ENCODE measurements at regions not wholly inside any gene's neighbourhood (a gene's known extent, or its start where the extent isn't known, plus 50 kb on each side); places are given as distances from the start of the nearest gene placed in this dataset.

GRCh38 chr6:165229216-165229615, 80.2 kb downstream of the C6orf118 start:
- Mint-ChIP-seq H3K27ac (no peak overlapping the region), H3K36me3 (ENCODE audit: low read depth) (no peaks in the 10 kb centered on the region), H3K27me3 (no peaks in the 10 kb centered on the region), H3K9me3 (peaks cover 8% of the 10 kb centered on the region), H3K4me1 (no peaks in the 10 kb centered on the region), H3K4me3 (no peak overlapping the region)
- DNase-seq (no peak), ATAC-seq (no peak)

GRCh38 chr6:165227644-165228329, 81.6 kb downstream of the C6orf118 start:
- ATAC-seq (no peak), DNase-seq (no peak)
- no peak overlapping the region for H3K4me3 Mint-ChIP-seq
- H3K27me3 Mint-ChIP-seq = no peaks in the 10 kb centered on the region
- no peak overlapping the region for H3K27ac Mint-ChIP-seq
- H3K36me3 Mint-ChIP-seq (ENCODE audit: low read depth) = no peaks in the 10 kb centered on the region
- H3K4me1 Mint-ChIP-seq = no peaks in the 10 kb centered on the region
- H3K9me3 Mint-ChIP-seq = peaks cover 8% of the 10 kb centered on the region

DNA sequence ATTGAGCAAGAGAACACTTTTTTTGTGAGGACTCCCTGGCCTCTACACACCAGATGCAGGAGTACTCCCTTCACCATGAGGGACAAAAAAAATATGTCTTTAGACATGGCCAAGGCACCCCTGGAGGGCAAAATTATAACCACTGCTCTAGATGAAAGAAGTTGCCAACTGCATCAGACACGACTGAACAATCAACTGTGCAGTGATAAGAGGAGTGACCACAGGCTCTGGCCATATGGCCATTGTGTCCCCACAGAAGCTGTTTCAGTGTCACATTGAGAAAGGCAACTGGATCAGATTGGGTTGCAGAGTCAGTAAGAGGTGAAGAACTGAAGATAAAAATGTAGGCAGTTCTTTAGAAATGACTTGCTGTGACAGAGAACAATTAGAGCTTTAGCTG, 85.7 kb downstream of the C6orf118 start:
- Mint-ChIP-seq H3K36me3 (ENCODE audit: low read depth) (no peaks in the 10 kb centered on the region), H3K9me3 (peaks cover 8% of the 10 kb centered on the region), H3K27ac (no peak overlapping the region), H3K4me3 (no peak overlapping the region), H3K4me1 (no peaks in the 10 kb centered on the region), H3K27me3 (no peaks in the 10 kb centered on the region)
- ATAC-seq = no peak
- no peak for DNase-seq

DNA sequence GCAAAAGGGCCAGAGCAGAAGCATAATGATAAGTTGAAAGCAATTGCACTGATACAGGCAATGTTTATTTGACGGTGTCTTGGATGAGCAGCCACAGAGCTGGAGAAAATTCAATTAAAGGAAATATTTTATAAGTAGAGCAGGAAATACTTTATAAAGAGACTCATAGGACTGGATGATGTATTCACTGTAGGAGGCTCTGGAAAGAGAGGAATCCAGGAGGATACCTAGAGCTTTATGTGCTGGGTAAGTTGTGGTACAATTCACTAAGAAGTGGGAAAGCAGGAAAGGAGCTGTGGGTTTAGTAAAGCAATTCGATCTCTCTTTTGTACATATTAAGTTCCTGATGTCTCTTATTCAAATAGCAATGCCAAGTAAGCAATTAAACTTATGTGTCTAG, 86.3 kb downstream of the C6orf118 start:
- Mint-ChIP-seq H3K27me3 (no peaks in the 10 kb centered on the region), H3K27ac (no peak overlapping the region), H3K4me1 (no peaks in the 10 kb centered on the region), H3K9me3 (peaks cover 8% of the 10 kb centered on the region), H3K4me3 (no peak overlapping the region), H3K36me3 (ENCODE audit: low read depth) (no peaks in the 10 kb centered on the region)
- no peak for ATAC-seq
- DNase-seq = no peak

GRCh38 chr6:165222315-165223025, 86.9 kb downstream of the C6orf118 start:
- Mint-ChIP-seq H3K9me3 (peaks cover 4% of the 10 kb centered on the region), H3K4me3 (no peak overlapping the region), H3K27me3 (no peaks in the 10 kb centered on the region), H3K4me1 (no peaks in the 10 kb centered on the region), H3K36me3 (ENCODE audit: low read depth) (no peaks in the 10 kb centered on the region), H3K27ac (no peak overlapping the region)
- no peak for ATAC-seq
- no peak for DNase-seq

GRCh38 chr6:165220045-165220444, 89.4 kb downstream of the C6orf118 start:
- ATAC-seq (no peak), DNase-seq (no peak)
- peaks cover 3% of the 10 kb centered on the region for H3K9me3 Mint-ChIP-seq
- no peak overlapping the region for H3K4me3 Mint-ChIP-seq
- no peak overlapping the region for H3K27ac Mint-ChIP-seq
- H3K27me3 Mint-ChIP-seq = no peaks in the 10 kb centered on the region
- no peaks in the 10 kb centered on the region for H3K4me1 Mint-ChIP-seq
- H3K36me3 Mint-ChIP-seq (ENCODE audit: low read depth) = no peaks in the 10 kb centered on the region

- Mint-ChIP-seq H3K9me3 (peaks cover 3% of the 10 kb centered on the region), H3K27ac (no peak overlapping the region), H3K27me3 (no peaks in the 10 kb centered on the region), H3K36me3 (ENCODE audit: low read depth) (no peaks in the 10 kb centered on the region), H3K4me1 (no peaks in the 10 kb centered on the region), H3K4me3 (no peak overlapping the region)
- ATAC-seq (no peak), DNase-seq (no peak)
These were observed 89.8 kb downstream of the C6orf118 start for GRCh38 chr6:165219629-165220028.

- Mint-ChIP-seq H3K27me3 (no peaks in the 10 kb centered on the region), H3K27ac (no peak overlapping the region), H3K4me1 (no peaks in the 10 kb centered on the region), H3K9me3 (peaks cover 3% of the 10 kb centered on the region), H3K4me3 (no peak overlapping the region), H3K36me3 (ENCODE audit: low read depth) (no peaks in the 10 kb centered on the region)
- DNase-seq (no peak), ATAC-seq (no peak)
These were observed 90.6 kb downstream of the C6orf118 start for GRCh38 chr6:165218829-165219228.

DNA sequence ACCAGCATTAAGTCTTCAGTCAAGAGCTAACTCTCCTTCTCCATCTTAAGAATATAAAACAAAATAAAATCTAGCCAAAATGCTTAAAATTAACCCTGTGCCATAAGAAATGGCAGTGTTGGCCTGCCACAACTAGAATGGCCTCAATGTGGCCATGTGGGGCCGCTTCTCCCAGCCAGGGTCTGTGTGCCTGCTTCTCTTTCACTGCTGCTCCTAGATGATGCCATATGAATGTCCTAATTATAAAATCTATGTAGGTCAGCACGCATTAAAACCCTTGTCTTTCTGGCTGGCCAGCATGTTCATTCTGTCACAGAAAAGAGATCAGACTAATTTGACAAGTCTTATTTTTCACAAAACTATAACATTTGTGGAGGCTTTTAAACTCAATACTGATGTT, 102.6 kb downstream of the C6orf118 start:
- H3K4me3 Mint-ChIP-seq = no peak overlapping the region
- ATAC-seq (no peak), DNase-seq (no peak)
- H3K27ac Mint-ChIP-seq = no peak overlapping the region
- no peaks in the 10 kb centered on the region for H3K4me1 Mint-ChIP-seq
- no peaks in the 10 kb centered on the region for H3K36me3 Mint-ChIP-seq (ENCODE audit: low read depth)
- H3K27me3 Mint-ChIP-seq = no peaks in the 10 kb centered on the region
- H3K9me3 Mint-ChIP-seq = peaks cover 11% of the 10 kb centered on the region

DNA sequence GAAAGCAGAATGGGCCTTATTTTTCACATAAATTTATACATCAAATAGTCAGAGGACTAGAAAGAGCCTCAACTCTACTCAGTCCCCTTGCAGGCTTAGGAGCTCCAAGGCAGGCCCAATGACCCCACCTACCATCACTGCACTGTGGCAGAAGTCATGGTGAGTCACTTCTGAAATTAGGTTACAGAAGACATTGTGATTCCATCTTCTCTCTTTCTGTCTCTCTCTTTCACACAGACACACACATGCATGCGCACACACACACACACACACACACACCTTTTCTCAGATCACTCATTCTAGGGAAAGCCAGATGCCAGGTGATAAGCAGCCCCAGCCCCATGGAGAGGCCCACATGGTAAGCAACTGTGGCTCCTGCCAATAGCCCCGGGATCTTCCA, 103.8 kb downstream of the C6orf118 start:
- Mint-ChIP-seq H3K36me3 (ENCODE audit: low read depth) (no peaks in the 10 kb centered on the region), H3K27ac (no peak overlapping the region), H3K4me1 (no peaks in the 10 kb centered on the region), H3K9me3 (peaks cover 5% of the 10 kb centered on the region), H3K4me3 (no peak overlapping the region), H3K27me3 (no peaks in the 10 kb centered on the region)
- ATAC-seq = no peak
- DNase-seq = no peak

- H3K4me1 Mint-ChIP-seq = no peaks in the 10 kb centered on the region
- no peak overlapping the region for H3K4me3 Mint-ChIP-seq
- H3K27ac Mint-ChIP-seq = no peak overlapping the region
- DNase-seq (no peak), ATAC-seq (no peak)
- H3K27me3 Mint-ChIP-seq = no peaks in the 10 kb centered on the region
- peaks cover 3% of the 10 kb centered on the region for H3K9me3 Mint-ChIP-seq
- H3K36me3 Mint-ChIP-seq (ENCODE audit: low read depth) = no peaks in the 10 kb centered on the region
These were observed 104.4 kb downstream of the C6orf118 start for GRCh38 chr6:165204807-165205545.

- DNase-seq = no peak
- Mint-ChIP-seq H3K27ac (no peak overlapping the region), H3K9me3 (peaks cover 7% of the 10 kb centered on the region), H3K4me1 (no peaks in the 10 kb centered on the region), H3K27me3 (no peaks in the 10 kb centered on the region), H3K36me3 (ENCODE audit: low read depth) (no peaks in the 10 kb centered on the region), H3K4me3 (no peak overlapping the region)
- no peak for ATAC-seq
These were observed 109.2 kb downstream of the C6orf118 start for GRCh38 chr6:165200178-165200577.

DNA sequence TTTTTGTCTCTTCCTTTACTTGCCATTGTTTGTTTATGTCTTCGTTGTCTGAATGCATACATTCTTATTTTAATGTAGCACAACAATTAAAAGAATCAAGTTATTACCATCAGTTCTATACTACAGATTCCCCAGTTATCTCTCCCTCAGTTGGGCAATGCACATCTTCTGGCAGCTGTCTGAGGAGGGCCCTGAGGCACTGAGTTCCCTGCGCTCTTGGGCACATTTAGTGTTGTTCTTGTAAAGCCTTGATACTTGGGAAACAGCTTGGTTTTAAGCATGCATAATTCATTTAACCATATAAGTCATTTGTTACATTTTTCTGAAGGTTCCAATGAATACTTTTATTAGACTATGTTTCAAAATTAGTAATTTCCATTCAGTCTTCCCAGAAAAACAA, 117.9 kb downstream of the C6orf118 start:
- no peak for DNase-seq
- no peak for ATAC-seq
- H3K27ac Mint-ChIP-seq = no peak overlapping the region
- peaks cover 12% of the 10 kb centered on the region for H3K9me3 Mint-ChIP-seq
- no peaks in the 10 kb centered on the region for H3K27me3 Mint-ChIP-seq
- no peaks in the 10 kb centered on the region for H3K36me3 Mint-ChIP-seq (ENCODE audit: low read depth)
- H3K4me1 Mint-ChIP-seq = no peaks in the 10 kb centered on the region
- no peak overlapping the region for H3K4me3 Mint-ChIP-seq

DNA sequence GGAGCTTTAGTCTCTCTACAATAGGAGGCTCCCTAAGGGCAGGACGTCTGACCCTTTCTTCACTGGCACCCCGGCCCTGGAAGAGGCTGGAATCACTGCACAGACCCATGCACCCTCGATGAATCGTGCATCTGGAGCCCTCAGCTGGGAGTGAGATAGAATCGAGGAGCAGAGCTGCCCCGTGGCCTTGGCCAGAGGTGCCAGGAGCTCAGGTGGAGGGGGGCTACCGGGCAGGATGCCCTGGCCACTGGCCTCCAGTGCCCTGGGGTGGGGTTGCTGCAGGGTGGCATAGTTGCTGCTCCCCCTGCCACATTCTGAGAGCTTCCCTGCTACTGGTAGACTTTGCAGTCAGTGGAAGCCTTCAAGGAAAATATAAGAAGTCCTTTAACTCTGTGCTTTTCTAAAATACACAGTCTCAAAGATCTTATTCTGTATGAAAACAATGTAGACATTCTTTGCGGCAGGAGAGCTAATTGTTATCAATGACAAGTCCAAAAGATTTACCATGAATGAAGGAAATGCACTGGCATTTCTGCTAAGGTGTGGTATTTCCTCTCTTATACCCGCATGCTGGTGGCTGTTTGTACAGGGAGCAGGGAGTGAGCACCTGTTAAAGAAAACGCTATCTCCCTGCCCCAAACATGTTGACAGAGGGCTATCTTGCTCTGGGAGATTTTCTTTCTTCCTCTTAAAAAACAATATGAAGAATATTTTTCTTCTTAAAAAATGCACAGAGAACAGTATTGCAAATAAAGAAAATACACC, 122.8 kb downstream of the C6orf118 start:
- no peaks in the 10 kb centered on the region for H3K27me3 Mint-ChIP-seq
- ATAC-seq (no peak), DNase-seq (no peak)
- H3K27ac Mint-ChIP-seq = no peak overlapping the region
- H3K4me3 Mint-ChIP-seq = no peak overlapping the region
- H3K9me3 Mint-ChIP-seq = peaks cover 8% of the 10 kb centered on the region
- no peaks in the 10 kb centered on the region for H3K36me3 Mint-ChIP-seq (ENCODE audit: low read depth)
- no peaks in the 10 kb centered on the region for H3K4me1 Mint-ChIP-seq

Data from activated naive CD8-positive, alpha-beta T cell treated with anti-CD3 and anti-CD28 coated beads, Interleukin-2, amount 50 U/mL, for 24 hours (primary cell).